K562 (cell line): ENCODE measurements at regions not wholly inside any gene's neighbourhood (a gene's known extent, or its start where the extent isn't known, plus 50 kb on each side); places are given as distances from the start of the nearest gene placed in this dataset.
A peak's percentile ranks its signal among the peaks of the same experiment; 100 is the strongest.

Experiments
- DACH1 ChIP-seq: fragments of 450-650 bp; IDR thresholded peaks from 2 replicates; pipeline ENCODE4 v1.6.1; 2018; ENCODE audit not compliant: partially characterized antibody
- HDAC2 ChIP-seq: fragments of 450-650 bp; IDR thresholded peaks from 2 replicates; pipeline ENCODE4 v1.6.1; 2016; ENCODE audit warnings: mild to moderate bottlenecking
- HMG20B ChIP-seq: fragments of 250-450 bp; sonication (Bioruptor Pico); IDR thresholded peaks from 2 replicates; pipeline ENCODE4 v1.5.0; 2021; ENCODE audit warnings: mild to moderate bottlenecking
- IRF1 ChIP-seq: sonication (generic); formaldehyde crosslinking; IDR thresholded peaks from 2 replicates; pipeline ENCODE4 v1.8.0; 2022; ENCODE audit warnings: missing genetic modification reagents, mild to moderate bottlenecking, borderline replicate concordance
- JUNB ChIP-seq: fragments of 450-650 bp; formaldehyde crosslinking; conservative IDR thresholded peaks from 2 replicates; pipeline ENCODE4 v1.4.0; 2020; ENCODE audit warnings: mild to moderate bottlenecking
- NFE2 ChIP-seq: IDR thresholded peaks from 2 replicates; pipeline ENCODE4 v1.6.1; 2014; ENCODE audit warnings: antibody characterized with exemption, low read depth
- NKRF ChIP-seq: fragments of 450-650 bp; IDR thresholded peaks from 2 replicates; pipeline ENCODE4 v1.6.1; 2016; ENCODE audit warnings: borderline replicate concordance
- PHF20 ChIP-seq: fragments of 450-650 bp; IDR thresholded peaks from 2 replicates; pipeline ENCODE4 v1.6.1; 2018; ENCODE audit not compliant: partially characterized antibody
- POLR2AphosphoS2 ChIP-seq: IDR thresholded peaks from 2 replicates; pipeline ENCODE4 v1.6.1; 2012; ENCODE audit warnings: low read length, improper control_type of control experiment
- TEAD1 ChIP-seq, 2 experiments: fragments of 450-650 bp in 1 of 2; sonication (generic) in 1 of 2; formaldehyde crosslinking; IDR thresholded peaks; 2 replicates each; pipeline versions ENCODE4 v1.4.0 to v1.8.0; 2020 to 2022; ENCODE audit warnings: mild to moderate bottlenecking in 2 of 2, missing genetic modification reagents in 1 of 2
- TOE1 ChIP-seq, 2 experiments: fragments of 450-650 bp in 1 of 2; sonication (generic) in 1 of 2; formaldehyde crosslinking in 1 of 2; IDR thresholded peaks; 2 replicates each; pipeline versions ENCODE4 v1.7.1 to v1.8.0; 2016 to 2022; ENCODE audit warnings: borderline replicate concordance in 2 of 2, mild to moderate bottlenecking in 2 of 2, antibody characterized with exemption in 1 of 2, inconsistent platforms in 1 of 2, low read depth in 1 of 2, missing genetic modification reagents in 1 of 2, moderate library complexity in 1 of 2
- ZEB2 ChIP-seq: fragments of 450-650 bp; IDR thresholded peaks from 2 replicates; pipeline ENCODE4 v1.6.1; 2016
- ZNF311 ChIP-seq: fragments of 250-450 bp; sonication (Bioruptor Pico); IDR thresholded peaks from 2 replicates; pipeline ENCODE4 v1.4.0; 2020; ENCODE audit warnings: mild to moderate bottlenecking, moderate library complexity
- TF ChIP-seq, protein P1 (sequence below): fragments of 450-650 bp; IDR thresholded peaks from 2 replicates; pipeline ENCODE4 v1.6.1; 2016; ENCODE audit warnings: low read depth
- TF ChIP-seq, protein P2 (sequence below): fragments of 450-650 bp; IDR thresholded peaks from 2 replicates; pipeline ENCODE4 v1.7.1; 2018; ENCODE audit warnings: mild to moderate bottlenecking, low read depth; ENCODE audit not compliant: partially characterized antibody

- TF ChIP-seq, protein P1, sequence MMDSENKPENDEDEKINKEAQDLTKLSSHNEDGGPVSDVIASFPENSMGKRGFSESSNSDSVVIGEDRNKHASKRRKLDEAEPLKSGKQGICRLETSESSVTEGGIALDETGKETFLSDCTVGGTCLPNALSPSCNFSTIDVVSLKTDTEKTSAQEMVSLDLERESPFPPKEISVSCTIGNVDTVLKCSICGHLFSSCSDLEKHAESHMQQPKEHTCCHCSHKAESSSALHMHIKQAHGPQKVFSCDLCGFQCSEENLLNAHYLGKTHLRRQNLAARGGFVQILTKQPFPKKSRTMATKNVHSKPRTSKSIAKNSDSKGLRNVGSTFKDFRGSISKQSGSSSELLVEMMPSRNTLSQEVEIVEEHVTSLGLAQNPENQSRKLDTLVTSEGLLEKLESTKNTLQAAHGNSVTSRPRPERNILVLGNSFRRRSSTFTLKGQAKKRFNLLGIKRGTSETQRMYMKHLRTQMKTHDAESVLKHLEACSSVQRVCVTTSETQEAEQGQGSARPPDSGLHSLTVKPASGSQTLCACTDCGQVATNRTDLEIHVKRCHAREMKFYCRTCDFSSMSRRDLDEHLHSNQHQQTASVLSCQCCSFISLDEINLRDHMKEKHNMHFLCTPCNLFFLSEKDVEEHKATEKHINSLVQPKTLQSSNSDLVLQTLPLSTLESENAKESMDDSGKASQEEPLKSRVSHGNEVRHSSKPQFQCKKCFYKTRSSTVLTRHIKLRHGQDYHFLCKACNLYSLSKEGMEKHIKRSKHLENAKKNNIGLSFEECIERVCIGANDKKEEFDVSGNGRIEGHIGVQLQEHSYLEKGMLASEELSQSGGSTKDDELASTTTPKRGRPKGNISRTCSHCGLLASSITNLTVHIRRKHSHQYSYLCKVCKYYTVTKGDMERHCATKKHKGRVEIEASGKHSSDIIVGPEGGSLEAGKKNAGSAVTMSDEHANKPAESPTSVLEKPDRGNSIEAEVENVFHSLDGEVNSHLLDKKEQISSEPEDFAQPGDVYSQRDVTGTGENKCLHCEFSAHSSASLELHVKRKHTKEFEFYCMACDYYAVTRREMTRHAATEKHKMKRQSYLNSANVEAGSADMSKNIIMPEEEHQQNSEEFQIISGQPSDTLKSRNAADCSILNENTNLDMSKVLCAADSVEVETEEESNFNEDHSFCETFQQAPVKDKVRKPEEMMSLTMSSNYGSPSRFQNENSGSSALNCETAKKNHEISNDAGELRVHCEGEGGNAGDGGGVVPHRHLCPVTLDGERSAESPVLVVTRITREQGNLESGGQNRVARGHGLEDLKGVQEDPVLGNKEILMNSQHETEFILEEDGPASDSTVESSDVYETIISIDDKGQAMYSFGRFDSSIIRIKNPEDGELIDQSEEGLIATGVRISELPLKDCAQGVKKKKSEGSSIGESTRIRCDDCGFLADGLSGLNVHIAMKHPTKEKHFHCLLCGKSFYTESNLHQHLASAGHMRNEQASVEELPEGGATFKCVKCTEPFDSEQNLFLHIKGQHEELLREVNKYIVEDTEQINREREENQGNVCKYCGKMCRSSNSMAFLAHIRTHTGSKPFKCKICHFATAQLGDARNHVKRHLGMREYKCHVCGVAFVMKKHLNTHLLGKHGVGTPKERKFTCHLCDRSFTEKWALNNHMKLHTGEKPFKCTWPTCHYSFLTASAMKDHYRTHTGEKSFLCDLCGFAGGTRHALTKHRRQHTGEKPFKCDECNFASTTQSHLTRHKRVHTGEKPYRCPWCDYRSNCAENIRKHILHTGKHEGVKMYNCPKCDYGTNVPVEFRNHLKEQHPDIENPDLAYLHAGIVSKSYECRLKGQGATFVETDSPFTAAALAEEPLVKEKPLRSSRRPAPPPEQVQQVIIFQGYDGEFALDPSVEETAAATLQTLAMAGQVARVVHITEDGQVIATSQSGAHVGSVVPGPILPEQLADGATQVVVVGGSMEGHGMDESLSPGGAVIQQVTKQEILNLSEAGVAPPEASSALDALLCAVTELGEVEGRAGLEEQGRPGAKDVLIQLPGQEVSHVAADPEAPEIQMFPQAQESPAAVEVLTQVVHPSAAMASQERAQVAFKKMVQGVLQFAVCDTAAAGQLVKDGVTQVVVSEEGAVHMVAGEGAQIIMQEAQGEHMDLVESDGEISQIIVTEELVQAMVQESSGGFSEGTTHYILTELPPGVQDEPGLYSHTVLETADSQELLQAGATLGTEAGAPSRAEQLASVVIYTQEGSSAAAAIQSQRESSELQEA: no peak
- TF ChIP-seq TEAD1 (CRISPR knock-in tag; IDR thresholded peaks at IDR 0.05) (no peak), TOE1 (IDR thresholded peaks at IDR 0.05; ENCODE audit: borderline replicate concordance) (no peak), TOE1 (CRISPR knock-in tag; IDR thresholded peaks at IDR 0.05; ENCODE audit: borderline replicate concordance, low read depth) (no peak), IRF1 (CRISPR knock-in tag) (no peak), JUNB (no peak), PHF20 (no peak), HDAC2 (0 out of 2 replicates have a peak, but pooled peaks have one; percentile 24), NFE2 (peak; percentile 34; the same call in 1 of the 2 replicates), POLR2AphosphoS2 (no peak), ZEB2 (no peak; the same call in 1 of the 2 replicates), NKRF (no peak), HMG20B (CRISPR knock-in tag) (no peak), DACH1 (no peak), ZNF311 (no peak)
- TF ChIP-seq, protein P2, sequence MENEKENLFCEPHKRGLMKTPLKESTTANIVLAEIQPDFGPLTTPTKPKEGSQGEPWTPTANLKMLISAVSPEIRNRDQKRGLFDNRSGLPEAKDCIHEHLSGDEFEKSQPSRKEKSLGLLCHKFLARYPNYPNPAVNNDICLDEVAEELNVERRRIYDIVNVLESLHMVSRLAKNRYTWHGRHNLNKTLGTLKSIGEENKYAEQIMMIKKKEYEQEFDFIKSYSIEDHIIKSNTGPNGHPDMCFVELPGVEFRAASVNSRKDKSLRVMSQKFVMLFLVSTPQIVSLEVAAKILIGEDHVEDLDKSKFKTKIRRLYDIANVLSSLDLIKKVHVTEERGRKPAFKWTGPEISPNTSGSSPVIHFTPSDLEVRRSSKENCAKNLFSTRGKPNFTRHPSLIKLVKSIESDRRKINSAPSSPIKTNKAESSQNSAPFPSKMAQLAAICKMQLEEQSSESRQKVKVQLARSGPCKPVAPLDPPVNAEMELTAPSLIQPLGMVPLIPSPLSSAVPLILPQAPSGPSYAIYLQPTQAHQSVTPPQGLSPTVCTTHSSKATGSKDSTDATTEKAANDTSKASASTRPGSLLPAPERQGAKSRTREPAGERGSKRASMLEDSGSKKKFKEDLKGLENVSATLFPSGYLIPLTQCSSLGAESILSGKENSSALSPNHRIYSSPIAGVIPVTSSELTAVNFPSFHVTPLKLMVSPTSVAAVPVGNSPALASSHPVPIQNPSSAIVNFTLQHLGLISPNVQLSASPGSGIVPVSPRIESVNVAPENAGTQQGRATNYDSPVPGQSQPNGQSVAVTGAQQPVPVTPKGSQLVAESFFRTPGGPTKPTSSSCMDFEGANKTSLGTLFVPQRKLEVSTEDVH: no peak
Observed at GRCh38 chr2:17133052-17133671, 385.1 kb downstream of the RAD51AP2 start (continued).
